K562 (cell line): ENCODE measurements at regions not wholly inside any gene's neighbourhood (a gene's known extent, or its start where the extent isn't known, plus 50 kb on each side); places are given as distances from the start of the nearest gene placed in this dataset.

ENCODE experiments used
- ATAC-seq: fragments of 200-7000 bp; cut with Tn5 transposase; 3 replicates; pipeline ENCODE4 v1.9.1; 2020; ENCODE audit warnings: moderate library complexity
- BruUV-seq: library from RNA; stranded (reverse); fragments of 400-500 nt; replicated peaks from 2 replicates; lab custom pipeline; 2021; lab: Mats Ljungman, UMichigan
- CTCF ChIA-PET: fragments of 300-600 bp; formaldehyde crosslinking; extraction: SDS; loops from one replicate; lab custom pipeline; 2021; ENCODE audit warnings: low intra/inter-chr PET ratio; lab: Yijun Ruan, JAX
- POLR2A ChIA-PET: fragments of 300-600, 350-650 bp; sonication (Branson Sonifier 250); formaldehyde crosslinking; extraction: SDS; loops from one replicate; lab custom pipeline; 2021; ENCODE audit warnings: antibody characterized with exemption, inconsistent platforms; lab: Yijun Ruan, JAX
- DNase-seq, 4 experiments: peaks; one replicate each; pipeline versions ENCODE4 v3.0.0 to v3.0.0-alpha.2; 2011 to 2018; ENCODE audit warnings: low spot score in 3 of 4, mixed read lengths in 3 of 4; ENCODE audit errors: extremely low read depth in 1 of 4
- FAIRE-seq: peaks from 2 replicates; lab custom pipeline; 2011; peaks lifted over from hg19 to GRCh38; lab: Jason Lieb, UNC
- H2AFZ ChIP-seq: 2 replicates; pipeline ENCODE4 v1.6.0; 2011; ENCODE audit warnings: low read depth, low read length, control low read depth, inconsistent platforms
- H3K27ac ChIP-seq: fragments of 200-600 bp; 3 replicates; pipeline ENCODE4 v1.8.0; 2011; ENCODE audit warnings: low read depth, mild to moderate bottlenecking, control low read depth, inconsistent platforms, low read length, moderate library complexity, mixed read lengths; ENCODE audit errors: extremely low read depth
- H3K27me3 ChIP-seq, 2 experiments: fragments of 300-600 bp in 1 of 2; 2 replicates in 1 of 2; 3 replicates in 1 of 2; pipeline versions ENCODE4 v1.6.0 to v1.8.0; 2011; ENCODE audit warnings: inconsistent platforms in 2 of 2, low read length in 2 of 2, mild to moderate bottlenecking in 1 of 2, mixed read lengths in 1 of 2, moderate library complexity in 1 of 2; ENCODE audit not compliant: control insufficient read depth in 2 of 2, insufficient read depth in 2 of 2
- H3K36me3 ChIP-seq: fragments of 300-600 bp; 3 replicates; pipeline ENCODE4 v1.8.0; 2011; ENCODE audit warnings: mild to moderate bottlenecking, low read length, inconsistent platforms; ENCODE audit not compliant: control insufficient read depth, insufficient read depth
- H3K4me1 ChIP-seq, 2 experiments: fragments of 200-600 bp in 1 of 2; replicated peaks in 1 of 2; 2 replicates in 1 of 2; 3 replicates in 1 of 2; pipeline versions ENCODE4 v1.5.1 to v1.8.0; 2011; ENCODE audit warnings: inconsistent platforms in 2 of 2, low read length in 2 of 2, mild to moderate bottlenecking in 1 of 2, mixed read lengths in 1 of 2, moderate library complexity in 1 of 2; ENCODE audit not compliant: control insufficient read depth in 2 of 2, insufficient read depth in 2 of 2
- H3K4me2 ChIP-seq: 2 replicates; pipeline ENCODE4 v1.6.1; 2011; ENCODE audit warnings: low read length, control low read depth, inconsistent platforms, mixed read lengths; ENCODE audit not compliant: insufficient read depth
- H3K4me3 ChIP-seq: fragments of 200-600 bp; sonication (generic), shearing (Covaris generic); 2 replicates; pipeline ENCODE4 v1.5.1; 2016; ENCODE audit warnings: control low read depth, inconsistent platforms
- H3K79me2 ChIP-seq: fragments of 200-600 bp; 3 replicates; pipeline ENCODE4 v1.8.0; 2011; ENCODE audit warnings: low read length, inconsistent platforms; ENCODE audit not compliant: control insufficient read depth, insufficient read depth
- H3K9ac ChIP-seq, 2 experiments: 2 replicates each; pipeline versions ENCODE4 v1.6.0 to v1.6.1; 2011; ENCODE audit warnings: low read depth in 2 of 2, low read length in 2 of 2, control low read depth in 1 of 2, inconsistent platforms in 1 of 2, mild to moderate bottlenecking in 1 of 2, mixed read lengths in 1 of 2; ENCODE audit not compliant: insufficient read depth in 1 of 2
- H3K9me1 ChIP-seq: one replicate; pipeline ENCODE4 v1.6.0; 2011; ENCODE audit warnings: inconsistent platforms, mild to moderate bottlenecking, low read length, moderate library complexity; ENCODE audit not compliant: control insufficient read depth, insufficient read depth
- H3K9me3 ChIP-seq: replicated peaks from 2 replicates; pipeline ENCODE4 v1.5.1; 2011; ENCODE audit warnings: low read depth, low read length, inconsistent platforms; ENCODE audit not compliant: control insufficient read depth, insufficient read depth
- H4K20me1 ChIP-seq: replicated peaks from 2 replicates; pipeline ENCODE4 v1.6.1; 2011; ENCODE audit warnings: low read length, inconsistent platforms, mixed read lengths; ENCODE audit not compliant: control insufficient read depth, insufficient read depth
- ATF1 ChIP-seq, 2 experiments: fragments of 450-650 bp in 1 of 2; IDR thresholded peaks; 2 replicates each; pipeline ENCODE4 v1.6.1; 2016; ENCODE audit warnings: missing compliant biosample characterization in 1 of 2, missing genetic modification characterization in 1 of 2
- E4F1 ChIP-seq: fragments of 250-450 bp; sonication (Bioruptor Pico); IDR thresholded peaks from 2 replicates; pipeline ENCODE4 v1.5.0; 2021; ENCODE audit warnings: mild to moderate bottlenecking, borderline replicate concordance
- HDAC2 ChIP-seq: fragments of 450-650 bp; IDR thresholded peaks from 2 replicates; pipeline ENCODE4 v1.6.1; 2016; ENCODE audit warnings: mild to moderate bottlenecking
- NCOR1 ChIP-seq: fragments of 450-650 bp; IDR thresholded peaks from 2 replicates; pipeline ENCODE4 v1.6.1; 2016; ENCODE audit warnings: mild to moderate bottlenecking, moderate library complexity
- PTBP1 ChIP-seq: fragments of 200-400 bp; formaldehyde crosslinking; IDR thresholded peaks from 2 replicates; pipeline ENCODE4 v1.6.1; 2017; ENCODE audit warnings: low read depth, low read length
- ZBTB40 ChIP-seq, 2 experiments: fragments of 450-650 bp in 1 of 2; sonication (generic) in 1 of 2; formaldehyde crosslinking in 1 of 2; IDR thresholded peaks; 2 replicates each; pipeline versions ENCODE4 v1.7.1 to v1.9.0; 2016 to 2022; ENCODE audit warnings: inconsistent platforms in 1 of 2, mild to moderate bottlenecking in 1 of 2, missing genetic modification reagents in 1 of 2
- ZC3H8 ChIP-seq: fragments of 450-650 bp; IDR thresholded peaks from 2 replicates; pipeline ENCODE4 v1.6.1; 2017
- WGBS: fragments of 100-300 bp; shearing (Covaris generic); methylation state at CpG from one replicate; pipeline ENCODE4 v1.1.6; 2016; ENCODE audit warnings: low coverage, mixed read lengths; ENCODE audit not compliant: insufficient coverage; ENCODE audit errors: missing lambda C conversion rate; 5-methylcytosine and 5-hydroxymethylcytosine counted together
- in situ Hi-C: fragments of 300-500 bp; cut with MboI; formaldehyde crosslinking; loops from 4 replicates; pipeline ENCODE4 v1.15.0; 2018; ENCODE audit warnings: inconsistent platforms, mixed read lengths
- intact Hi-C: fragments of 100-400 bp; cut with micrococcal nuclease; formaldehyde crosslinking; loops from 2 replicates; pipeline ENCODE4 v1.14.2; 2022

DNA sequence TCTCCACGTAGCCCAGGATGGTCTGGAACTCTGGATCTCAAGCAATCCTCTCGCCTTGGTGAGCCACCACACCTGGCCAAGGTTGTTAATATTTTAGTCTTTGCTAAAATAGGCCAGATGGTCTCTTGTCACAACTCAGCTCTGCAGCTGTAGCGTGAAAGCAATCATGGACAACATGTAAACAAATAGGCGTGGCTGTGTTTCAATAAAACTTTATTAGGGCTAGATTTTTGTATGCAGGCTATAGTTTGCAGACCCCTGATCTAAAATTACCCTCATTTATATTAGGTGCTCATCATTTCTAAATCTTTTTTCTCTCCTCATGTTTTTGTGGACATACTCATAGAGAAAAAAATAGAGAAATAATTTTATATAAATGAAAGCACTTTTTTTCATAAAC is 72.1 kb upstream of the SLC28A3 start:
- CTCF ChIA-PET = no interaction called here

More for the DNA sequence above, 72.1 kb upstream of the SLC28A3 start:
- Histone ChIP-seq H2AFZ (no peak overlapping the region), H3K4me3 (no peak overlapping the region), H3K9me3 (no peaks in the 10 kb centered on the region), H3K27ac (no peak overlapping the region), H3K9me1 (no peaks in the 10 kb centered on the region), H3K79me2 (no peaks in the 10 kb centered on the region), H3K27me3 (no peaks in the 10 kb centered on the region), H4K20me1 (no peaks in the 10 kb centered on the region), H3K4me1 (no peaks in the 10 kb centered on the region), H3K4me2 (no peak overlapping the region), H3K36me3 (no peaks in the 10 kb centered on the region), H3K9ac (no peak overlapping the region)
- FAIRE-seq (no peak), DNase-seq (no peak), ATAC-seq (no peak)
- TF ChIP-seq HDAC2 (no peak), NCOR1 (no peak), ZBTB40 (IDR thresholded peaks at IDR 0.05) (peak; percentile 92), ZBTB40 (CRISPR knock-in tag; IDR thresholded peaks at IDR 0.05) (peak; percentile 70; the same call in 1 of the 2 replicates), PTBP1 (no peak), ZC3H8 (no peak), E4F1 (no peak), ATF1 (CRISPR knock-in tag; IDR thresholded peaks at IDR 0.05) (no peak), ATF1 (tag; IDR thresholded peaks at IDR 0.05) (no peak)
- WGBS = 0% methylated on average over 2 of the region's 4 CpGs
- intact Hi-C loops = no loop called here
- BruUV-seq = no TSS peak
- POLR2A ChIA-PET = no interaction called here
- in situ Hi-C loops = loop anchor here (25.0 kb wide), 1 partner anchor 550 kb away; no protein-coding TSS in a partner anchor
